GM12878 (cell line): ENCODE measurements at regions not wholly inside any gene's neighbourhood (a gene's known extent, or its start where the extent isn't known, plus 50 kb on each side); places are given as distances from the start of the nearest gene placed in this dataset.

ENCODE experiments used
- ATAC-seq: fragments of 200-7000 bp; cut with Tn5 transposase; 3 replicates; pipeline ENCODE4 v1.9.1; 2020; ENCODE audit warnings: mild to moderate bottlenecking, moderate library complexity
- BruUV-seq: library from RNA; stranded (reverse); fragments of 400-500 nt; replicated peaks from 2 replicates; lab custom pipeline; 2021; lab: Mats Ljungman, UMichigan
- CTCF ChIA-PET: fragments of 300-600 bp; sonication (Branson Sonifier 250); formaldehyde crosslinking; extraction: SDS; loops from one replicate; lab custom pipeline; 2021; ENCODE audit warnings: inconsistent platforms; lab: Yijun Ruan, JAX
- POLR2A ChIA-PET: fragments of 350-600 bp; formaldehyde crosslinking; extraction: SDS; loops from one replicate; lab custom pipeline; 2021; ENCODE audit warnings: inconsistent platforms; lab: Charles Lee
- RAD21 ChIA-PET: fragments of 300-600 bp; sonication (Branson Sonifier 250); formaldehyde crosslinking; loops from one replicate; lab custom pipeline; 2023; ENCODE audit warnings: antibody characterized with exemption; ENCODE audit not compliant: unreplicated experiment; lab: Charles Lee
- SMC1A ChIA-PET: fragments of 300-600 bp; sonication (Branson Sonifier 250); formaldehyde crosslinking; loops from one replicate; lab custom pipeline; 2023; ENCODE audit not compliant: unreplicated experiment, uncharacterized antibody; lab: Charles Lee
- DNase-seq: peaks from one replicate; pipeline ENCODE4 v3.0.0-alpha.2; 2011; ENCODE audit warnings: low read depth, low spot score
- FAIRE-seq: peaks from 3 replicates; lab custom pipeline; 2011; peaks lifted over from hg19 to GRCh38; lab: Jason Lieb, UNC
- H2AFZ ChIP-seq: 2 replicates; pipeline ENCODE4 v1.6.0; 2011; ENCODE audit warnings: low read depth, low read length, control low read depth; ENCODE audit not compliant: control insufficient read depth
- H3K27ac ChIP-seq: 2 replicates; pipeline ENCODE4 v1.5.1; 2011; ENCODE audit warnings: control low read depth; ENCODE audit not compliant: control insufficient read depth, insufficient read depth
- H3K27me3 ChIP-seq, 2 experiments: replicated peaks in 1 of 2; 2 replicates each; pipeline versions ENCODE4 v1.6.0 to v1.6.1; 2011; ENCODE audit warnings: low read length in 1 of 2; ENCODE audit not compliant: control insufficient read depth in 2 of 2, insufficient read depth in 2 of 2
- H3K36me3 ChIP-seq, 2 experiments: 2 replicates each; pipeline ENCODE4 v1.5.1; 2011; ENCODE audit warnings: low read length in 1 of 2; ENCODE audit not compliant: control insufficient read depth in 2 of 2, insufficient read depth in 2 of 2
- H3K4me1 ChIP-seq: 2 replicates; pipeline ENCODE4 v1.6.1; 2011; ENCODE audit warnings: mild to moderate bottlenecking, low read length, moderate library complexity, mixed read lengths; ENCODE audit not compliant: control insufficient read depth, insufficient read depth
- H3K4me2 ChIP-seq: 2 replicates; pipeline ENCODE4 v1.6.0; 2011; ENCODE audit warnings: control low read depth; ENCODE audit not compliant: control insufficient read depth, insufficient read depth
- H3K4me3 ChIP-seq: fragments of 200-600 bp; sonication (generic); 2 replicates; pipeline ENCODE4 v1.5.1; 2016
- H3K79me2 ChIP-seq: 2 replicates; pipeline ENCODE4 v1.6.0; 2011; ENCODE audit warnings: low read length; ENCODE audit not compliant: control insufficient read depth, insufficient read depth
- H3K9ac ChIP-seq: 2 replicates; pipeline ENCODE4 v1.8.0; 2011; ENCODE audit warnings: low read length, control low read depth, mixed read lengths; ENCODE audit not compliant: control insufficient read depth, insufficient read depth
- H3K9me3 ChIP-seq: replicated peaks from 3 replicates; pipeline ENCODE4 v1.5.1; 2011; ENCODE audit warnings: mild to moderate bottlenecking, low read length; ENCODE audit not compliant: control insufficient read depth, insufficient read depth
- H4K20me1 ChIP-seq: 2 replicates; pipeline ENCODE4 v1.6.0; 2011; ENCODE audit not compliant: control insufficient read depth, insufficient read depth
- DPF2 ChIP-seq: fragments of 450-650 bp; IDR thresholded peaks from 2 replicates; pipeline ENCODE4 v1.6.1; 2017; ENCODE audit warnings: mild to moderate bottlenecking
- PAX8 ChIP-seq: fragments of 450-650 bp; IDR thresholded peaks from 2 replicates; pipeline ENCODE4 v1.6.1; 2017; ENCODE audit warnings: mild to moderate bottlenecking, moderate library complexity
- RUNX3 ChIP-seq: IDR thresholded peaks from 2 replicates; pipeline ENCODE4 v1.6.1; 2012; ENCODE audit warnings: low read length, inconsistent platforms
- SPI1 ChIP-seq: IDR thresholded peaks from 2 replicates; pipeline ENCODE4 v1.6.1; 2011; ENCODE audit warnings: low read depth, mild to moderate bottlenecking, low read length, moderate library complexity, borderline replicate concordance; ENCODE audit not compliant: insufficient read depth
- SREBF1 ChIP-seq: IDR thresholded peaks from 2 replicates; pipeline ENCODE4 v1.6.1; 2012; ENCODE audit warnings: mild to moderate bottlenecking, low read length
- TAF1 ChIP-seq: IDR thresholded peaks from 2 replicates; pipeline ENCODE4 v1.6.1; 2011; ENCODE audit warnings: mild to moderate bottlenecking, low read depth, low read length, borderline replicate concordance
- ZNF217 ChIP-seq: fragments of 450-650 bp; IDR thresholded peaks from 2 replicates; pipeline ENCODE4 v1.6.1; 2017; ENCODE audit warnings: antibody characterized with exemption, mild to moderate bottlenecking
- ZNF384 ChIP-seq: IDR thresholded peaks from 2 replicates; pipeline ENCODE4 v1.6.1; 2012; ENCODE audit warnings: low read depth, mild to moderate bottlenecking, low read length, improper control_type of control experiment, borderline replicate concordance
- ZZZ3 ChIP-seq: IDR thresholded peaks from 2 replicates; pipeline ENCODE4 v1.6.1; 2011; ENCODE audit warnings: low read depth; ENCODE audit not compliant: control insufficient read depth, insufficient read length
- WGBS: methylation state at CpG from one replicate; pipeline ENCODE4 v1.1.6; 2016; ENCODE audit warnings: low lambda C conversion rate; ENCODE audit not compliant: insufficient replicate concordance, insufficient coverage; ENCODE audit errors: missing lambda C conversion rate; 5-methylcytosine and 5-hydroxymethylcytosine counted together
- in situ Hi-C: fragments of 300-500 bp; cut with MboI; formaldehyde crosslinking; loops from 9 replicates; pipeline ENCODE4 v1.14.3; 2018; ENCODE audit warnings: mixed read lengths
- intact Hi-C: fragments of 100-400 bp; cut with micrococcal nuclease; formaldehyde crosslinking; loops from one replicate; pipeline ENCODE4 v1.14.2; 2022; ENCODE audit not compliant: unreplicated experiment
- TF ChIP-seq, protein P1 (sequence below): fragments of 450-650 bp; IDR thresholded peaks from 2 replicates; pipeline ENCODE4 v1.6.1; 2016; ENCODE audit warnings: mild to moderate bottlenecking
- TF ChIP-seq, protein P2 (sequence below): IDR thresholded peaks from 2 replicates; pipeline ENCODE4 v1.6.1; 2012; ENCODE audit warnings: low read depth, low read length, improper control_type of control experiment
- TF ChIP-seq, protein P3 (sequence below): fragments of 150-350 bp; IDR thresholded peaks from 2 replicates; pipeline ENCODE4 v1.6.1; 2016; ENCODE audit warnings: low read depth, low read length

DNA sequence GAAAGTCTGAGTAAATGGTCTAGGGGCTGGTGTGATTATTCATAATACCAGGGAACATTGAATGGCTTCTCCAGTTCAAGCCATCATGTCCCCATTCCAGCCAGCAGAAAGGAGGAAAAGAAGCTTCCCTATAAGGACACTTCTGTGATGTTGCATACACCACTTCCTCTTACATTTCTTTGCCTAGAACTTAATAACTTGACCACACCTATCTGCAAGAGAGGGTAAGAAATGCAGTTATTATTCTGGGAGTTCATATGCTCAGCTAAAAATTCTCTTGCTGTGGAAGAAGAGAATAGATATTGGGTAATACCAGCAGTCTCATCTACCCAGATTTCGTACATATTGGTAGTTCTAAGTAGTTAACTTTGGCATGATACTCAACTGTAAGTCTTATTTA lies 166.1 kb downstream of the SLC28A3 start:
- Histone ChIP-seq H3K9ac (no peak overlapping the region), H3K36me3 (no peaks in the 10 kb centered on the region), H3K4me3 (no peak overlapping the region), H3K4me2 (no peak overlapping the region), H3K27me3 (no peaks in the 10 kb centered on the region; a peak in 1 of 4 replicates), H4K20me1 (no peaks in the 10 kb centered on the region), H3K9me3 (no peaks in the 10 kb centered on the region), H2AFZ (no peak overlapping the region), H3K27ac (no peak overlapping the region), H3K79me2 (no peaks in the 10 kb centered on the region), H3K4me1 (no peaks in the 10 kb centered on the region)
- SMC1A ChIA-PET, result interaction anchor here (0.7 to 3.0 kb wide), 6 partner anchors 19 to 240 kb away, joined by 4 to 10 read pairs (median 6); no protein-coding TSS in a partner anchor
- intact Hi-C loops, result loop anchor here (5.0 kb wide), 2 partner anchors 88 to 143 kb away; no protein-coding TSS in a partner anchor
- in situ Hi-C loops, result loop anchor here (5.0 to 10.0 kb wide), 2 partner anchors 140 to 237 kb away; no protein-coding TSS in a partner anchor
- WGBS, result 0% methylated on average over 1 of the region's 1 CpG
- CTCF ChIA-PET, result interaction anchor here (1.2 to 3.4 kb wide), 12 partner anchors 7 to 241 kb away, joined by 3 to 25 read pairs (median 7); no protein-coding TSS in a partner anchor
- FAIRE-seq (no peak), ATAC-seq (no peak), DNase-seq (no peak)
- RAD21 ChIA-PET, result interaction anchor here (1.2 kb wide), 1 partner anchor 141 kb away, joined by 3 read pairs; no protein-coding TSS in a partner anchor
- TF ChIP-seq SPI1 (peak; percentile 30; the same call in 1 of the 2 replicates), DPF2 (no peak), RUNX3 (no peak)
- BruUV-seq, result no TSS peak
- POLR2A ChIA-PET, result no interaction called here

DNA sequence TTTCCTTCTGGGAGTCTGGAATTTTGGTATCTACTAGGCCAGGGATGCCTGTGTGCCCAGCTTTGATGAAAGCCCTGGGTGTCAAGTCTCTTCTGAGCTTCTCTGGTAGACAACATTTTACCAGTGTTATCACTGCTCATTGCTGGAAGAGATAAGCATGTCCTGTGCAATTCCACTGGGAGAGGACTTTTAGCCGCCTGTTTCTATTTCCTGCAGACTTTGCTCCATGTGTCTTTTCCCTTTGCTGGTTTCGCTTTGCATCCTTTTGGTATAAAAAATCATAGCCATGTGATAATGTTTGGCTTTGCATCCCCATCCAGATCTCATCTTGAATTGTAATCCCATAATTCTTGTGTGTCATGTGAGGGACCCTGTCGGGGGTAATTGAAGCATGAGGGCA lies 163.2 kb downstream of the SLC28A3 start:
- no peak overlapping the region for H3K9ac ChIP-seq
- H3K79me2 ChIP-seq, result no peaks in the 10 kb centered on the region
- ChIA-PET RAD21 (no interaction called here), POLR2A (no interaction called here), SMC1A (interaction anchor here (1.5 kb wide), 1 partner anchor 15 kb away, joined by 3 read pairs; no protein-coding TSS in a partner anchor), CTCF (interaction anchor here (0.9 kb wide), 1 partner anchor 24 kb away, joined by 3 read pairs; no protein-coding TSS in a partner anchor)
- 53% methylated on average over 3 of the region's 3 CpGs for WGBS
- H2AFZ ChIP-seq, result no peak overlapping the region
- DNase-seq, result no peak
- H3K9me3 ChIP-seq, result no peaks in the 10 kb centered on the region
- no peaks in the 10 kb centered on the region for H4K20me1 ChIP-seq
- no peak overlapping the region for H3K27ac ChIP-seq
- in situ Hi-C loops (loop anchor here (10.0 kb wide), 1 partner anchor 137 kb away; no protein-coding TSS in a partner anchor), intact Hi-C loops (no loop called here)
- no peak overlapping the region for H3K4me2 ChIP-seq
- FAIRE-seq, result no peak
- no TSS peak for BruUV-seq
- H3K36me3 ChIP-seq, result no peaks in the 10 kb centered on the region
- H3K27me3 ChIP-seq, result no peaks in the 10 kb centered on the region
- H3K4me1 ChIP-seq, result no peaks in the 10 kb centered on the region
- ATAC-seq, result no peak
- H3K4me3 ChIP-seq, result no peak overlapping the region
- TF ChIP-seq PAX8 (no peak), ZZZ3 (no peak), TAF1 (no peak), ZNF384 (no peak), SREBF1 (no peak), ZNF217 (no peak)
- TF ChIP-seq, protein P1, sequence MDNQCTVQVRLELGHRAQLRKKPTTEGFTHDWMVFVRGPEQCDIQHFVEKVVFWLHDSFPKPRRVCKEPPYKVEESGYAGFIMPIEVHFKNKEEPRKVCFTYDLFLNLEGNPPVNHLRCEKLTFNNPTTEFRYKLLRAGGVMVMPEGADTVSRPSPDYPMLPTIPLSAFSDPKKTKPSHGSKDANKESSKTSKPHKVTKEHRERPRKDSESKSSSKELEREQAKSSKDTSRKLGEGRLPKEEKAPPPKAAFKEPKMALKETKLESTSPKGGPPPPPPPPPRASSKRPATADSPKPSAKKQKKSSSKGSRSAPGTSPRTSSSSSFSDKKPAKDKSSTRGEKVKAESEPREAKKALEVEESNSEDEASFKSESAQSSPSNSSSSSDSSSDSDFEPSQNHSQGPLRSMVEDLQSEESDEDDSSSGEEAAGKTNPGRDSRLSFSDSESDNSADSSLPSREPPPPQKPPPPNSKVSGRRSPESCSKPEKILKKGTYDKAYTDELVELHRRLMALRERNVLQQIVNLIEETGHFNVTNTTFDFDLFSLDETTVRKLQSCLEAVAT, result no peak
- TF ChIP-seq, protein P2, sequence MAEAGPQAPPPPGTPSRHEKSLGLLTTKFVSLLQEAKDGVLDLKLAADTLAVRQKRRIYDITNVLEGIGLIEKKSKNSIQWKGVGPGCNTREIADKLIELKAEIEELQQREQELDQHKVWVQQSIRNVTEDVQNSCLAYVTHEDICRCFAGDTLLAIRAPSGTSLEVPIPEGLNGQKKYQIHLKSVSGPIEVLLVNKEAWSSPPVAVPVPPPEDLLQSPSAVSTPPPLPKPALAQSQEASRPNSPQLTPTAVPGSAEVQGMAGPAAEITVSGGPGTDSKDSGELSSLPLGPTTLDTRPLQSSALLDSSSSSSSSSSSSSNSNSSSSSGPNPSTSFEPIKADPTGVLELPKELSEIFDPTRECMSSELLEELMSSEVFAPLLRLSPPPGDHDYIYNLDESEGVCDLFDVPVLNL, result no peak
- TF ChIP-seq, protein P3, sequence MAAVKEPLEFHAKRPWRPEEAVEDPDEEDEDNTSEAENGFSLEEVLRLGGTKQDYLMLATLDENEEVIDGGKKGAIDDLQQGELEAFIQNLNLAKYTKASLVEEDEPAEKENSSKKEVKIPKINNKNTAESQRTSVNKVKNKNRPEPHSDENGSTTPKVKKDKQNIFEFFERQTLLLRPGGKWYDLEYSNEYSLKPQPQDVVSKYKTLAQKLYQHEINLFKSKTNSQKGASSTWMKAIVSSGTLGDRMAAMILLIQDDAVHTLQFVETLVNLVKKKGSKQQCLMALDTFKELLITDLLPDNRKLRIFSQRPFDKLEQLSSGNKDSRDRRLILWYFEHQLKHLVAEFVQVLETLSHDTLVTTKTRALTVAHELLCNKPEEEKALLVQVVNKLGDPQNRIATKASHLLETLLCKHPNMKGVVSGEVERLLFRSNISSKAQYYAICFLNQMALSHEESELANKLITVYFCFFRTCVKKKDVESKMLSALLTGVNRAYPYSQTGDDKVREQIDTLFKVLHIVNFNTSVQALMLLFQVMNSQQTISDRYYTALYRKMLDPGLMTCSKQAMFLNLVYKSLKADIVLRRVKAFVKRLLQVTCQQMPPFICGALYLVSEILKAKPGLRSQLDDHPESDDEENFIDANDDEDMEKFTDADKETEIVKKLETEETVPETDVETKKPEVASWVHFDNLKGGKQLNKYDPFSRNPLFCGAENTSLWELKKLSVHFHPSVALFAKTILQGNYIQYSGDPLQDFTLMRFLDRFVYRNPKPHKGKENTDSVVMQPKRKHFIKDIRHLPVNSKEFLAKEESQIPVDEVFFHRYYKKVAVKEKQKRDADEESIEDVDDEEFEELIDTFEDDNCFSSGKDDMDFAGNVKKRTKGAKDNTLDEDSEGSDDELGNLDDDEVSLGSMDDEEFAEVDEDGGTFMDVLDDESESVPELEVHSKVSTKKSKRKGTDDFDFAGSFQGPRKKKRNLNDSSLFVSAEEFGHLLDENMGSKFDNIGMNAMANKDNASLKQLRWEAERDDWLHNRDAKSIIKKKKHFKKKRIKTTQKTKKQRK, result no peak
